Keratinocyte (primary cell): ENCODE measurements at regions not wholly inside any gene's neighbourhood (a gene's known extent, or its start where the extent isn't known, plus 50 kb on each side); places are given as distances from the start of the nearest gene placed in this dataset.

Experiments used
- DNase-seq: peaks from one replicate; pipeline ENCODE4 v3.0.0-alpha.2; 2011; ENCODE audit warnings: low read depth, missing footprints, low spot score
- FAIRE-seq: peaks from 2 replicates; lab custom pipeline; 2011; peaks lifted over from hg19 to GRCh38; lab: Jason Lieb, UNC
- H2AFZ ChIP-seq: 2 replicates; pipeline ENCODE4 v1.6.0; 2012; ENCODE audit warnings: low read length, control low read depth, inconsistent platforms; ENCODE audit not compliant: control insufficient read depth
- H3K27ac ChIP-seq: 2 replicates; pipeline ENCODE4 v1.5.1; 2011; ENCODE audit warnings: low read length; ENCODE audit not compliant: control insufficient read depth, insufficient read depth
- H3K27me3 ChIP-seq: 3 replicates; pipeline ENCODE4 v1.6.0; 2011; ENCODE audit warnings: low read length; ENCODE audit not compliant: control insufficient read depth, insufficient read depth; ENCODE audit errors: extremely low read depth
- H3K36me3 ChIP-seq, 2 experiments: 2 replicates in 1 of 2; 3 replicates in 1 of 2; pipeline ENCODE4 v1.5.1; 2011; ENCODE audit warnings: low read length in 2 of 2, mild to moderate bottlenecking in 1 of 2; ENCODE audit not compliant: control insufficient read depth in 2 of 2, insufficient read depth in 2 of 2; ENCODE audit errors: extremely low read depth in 1 of 2
- H3K4me1 ChIP-seq: 3 replicates; pipeline ENCODE4 v1.5.1; 2011; ENCODE audit warnings: low read length; ENCODE audit not compliant: control insufficient read depth, insufficient read depth; ENCODE audit errors: extremely low read depth
- H3K4me2 ChIP-seq: 3 replicates; pipeline ENCODE4 v1.6.0; 2011; ENCODE audit warnings: low read depth, low read length; ENCODE audit not compliant: control insufficient read depth, insufficient read depth; ENCODE audit errors: extremely low read depth
- H3K4me3 ChIP-seq, 3 experiments: fragments of 200-600 bp in 1 of 3; sonication (generic) in 1 of 3; 2 replicates in 2 of 3; 3 replicates in 1 of 3; pipeline ENCODE4 v1.5.1; 2011 to 2016; ENCODE audit warnings: low read length in 3 of 3, mild to moderate bottlenecking in 3 of 3, control low read depth in 2 of 3, inconsistent platforms in 1 of 3, low read depth in 1 of 3, mixed read lengths in 1 of 3, mixed run types in 1 of 3, moderate library complexity in 1 of 3; ENCODE audit not compliant: control insufficient read depth in 2 of 3, insufficient read depth in 2 of 3; ENCODE audit errors: extremely low read depth in 1 of 3
- H3K79me2 ChIP-seq: 2 replicates; pipeline ENCODE4 v1.6.0; 2012; ENCODE audit warnings: low read length; ENCODE audit not compliant: control insufficient read depth, insufficient read depth
- H3K9ac ChIP-seq: 3 replicates; pipeline ENCODE4 v1.6.0; 2011; ENCODE audit warnings: low read length; ENCODE audit not compliant: control insufficient read depth, insufficient read depth; ENCODE audit errors: extremely low read depth
- H3K9me1 ChIP-seq: 3 replicates; pipeline ENCODE4 v1.6.0; 2011; ENCODE audit warnings: low read length; ENCODE audit not compliant: control insufficient read depth, insufficient read depth; ENCODE audit errors: extremely low read depth
- H3K9me3 ChIP-seq: 2 replicates; pipeline ENCODE4 v1.5.1; 2012; ENCODE audit warnings: low read depth, low read length; ENCODE audit not compliant: control insufficient read depth
- H4K20me1 ChIP-seq: 3 replicates; pipeline ENCODE4 v1.6.0; 2011; ENCODE audit warnings: low read length; ENCODE audit not compliant: control insufficient read depth, insufficient read depth; ENCODE audit errors: extremely low read depth
- CTCF ChIP-seq, 3 experiments: IDR thresholded peaks in 1 of 3; conservative IDR thresholded peaks in 1 of 3; optimal IDR thresholded peaks in 1 of 3; 2 replicates in 2 of 3; 3 replicates in 1 of 3; pipeline versions ENCODE3 to v1.5.1; 2011; ENCODE audit warnings: low read length in 3 of 3, mild to moderate bottlenecking in 3 of 3, moderate library complexity in 2 of 3, control low read depth in 1 of 3, inconsistent platforms in 1 of 3; ENCODE audit not compliant: insufficient read depth in 2 of 3; ENCODE audit errors: extremely low read depth in 1 of 3
- EZH2 ChIP-seq: IDR thresholded peaks from one replicate; pipeline ENCODE4 v1.6.1; 2012; ENCODE audit warnings: inconsistent platforms, mild to moderate bottlenecking, low read length, moderate library complexity
- dilution Hi-C: fragments of 300-500 bp; cut with MboI; formaldehyde crosslinking; loops from one replicate; pipeline ENCODE4 v1.7.0; 2020; ENCODE audit warnings: low sequenced_read_pairs; ENCODE audit not compliant: extremely low pct_ligation_motif_present

- H3K79me2 ChIP-seq, result no peaks in the 10 kb centered on the region
- H3K9me1 ChIP-seq, result no peaks in the 10 kb centered on the region
- no peak for FAIRE-seq
- no peak overlapping the region for H2AFZ ChIP-seq
- no peak overlapping the region for H3K27ac ChIP-seq
- H3K4me1 ChIP-seq, result no peaks in the 10 kb centered on the region
- dilution Hi-C loops, result no loop called here
- no peak overlapping the region for H3K9ac ChIP-seq
- no peaks in the 10 kb centered on the region for H3K27me3 ChIP-seq
- H3K9me3 ChIP-seq, result peaks cover 2% of the 10 kb centered on the region
- TF ChIP-seq CTCF (optimal IDR thresholded peaks at IDR 0.05 in 1 of 3, IDR thresholded peaks at IDR 0.05 in 1 of 3, conservative IDR thresholded peaks at IDR 0.05 in 1 of 3; ENCODE audit: extremely low read depth in 1 of 3, insufficient read depth in 2 of 3, low read length in 3 of 3) (no peak), EZH2 (no peak)
- no peak for DNase-seq
- H4K20me1 ChIP-seq, result no peaks in the 10 kb centered on the region
- H3K4me3 ChIP-seq, result no peak overlapping the region
- no peaks in the 10 kb centered on the region for H3K36me3 ChIP-seq
- no peak overlapping the region for H3K4me2 ChIP-seq
These were observed 330.0 kb upstream of the POU3F1 start for GRCh38 chr1:38376577-38376976.

DNA sequence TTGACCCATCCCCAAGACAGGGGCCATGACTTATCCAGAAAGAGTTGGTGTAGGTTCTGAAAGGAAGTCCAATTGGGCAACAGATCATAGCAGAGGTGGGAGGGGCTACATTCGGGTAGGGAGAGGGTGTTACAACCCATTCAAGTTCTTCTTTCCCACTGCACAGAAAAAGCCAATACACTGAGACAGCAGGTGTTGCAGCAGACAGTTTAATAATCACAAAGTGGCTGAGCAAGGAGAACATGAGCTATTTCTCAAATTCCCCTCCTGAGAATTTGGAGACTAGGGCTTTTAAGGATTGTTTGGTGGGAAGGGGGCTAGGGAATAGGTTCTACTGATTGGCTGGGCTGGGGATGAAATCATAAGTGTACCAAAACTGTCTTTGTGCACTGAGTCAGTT is 328.4 kb upstream of the POU3F1 start:
- no peak overlapping the region for H3K27ac ChIP-seq
- no peak overlapping the region for H2AFZ ChIP-seq
- TF ChIP-seq EZH2 (no peak), CTCF (optimal IDR thresholded peaks at IDR 0.05 in 1 of 3, IDR thresholded peaks at IDR 0.05 in 1 of 3, conservative IDR thresholded peaks at IDR 0.05 in 1 of 3; ENCODE audit: extremely low read depth in 1 of 3, insufficient read depth in 2 of 3, low read length in 3 of 3) (no peak)
- H3K36me3 ChIP-seq, result no peaks in the 10 kb centered on the region
- no peaks in the 10 kb centered on the region for H3K79me2 ChIP-seq
- no peaks in the 10 kb centered on the region for H4K20me1 ChIP-seq
- no peak overlapping the region for H3K9ac ChIP-seq
- no peak for DNase-seq
- H3K4me3 ChIP-seq, result no peak overlapping the region
- no peaks in the 10 kb centered on the region for H3K4me1 ChIP-seq
- FAIRE-seq, result no peak
- dilution Hi-C loops, result no loop called here
- H3K27me3 ChIP-seq, result no peaks in the 10 kb centered on the region
- peaks cover 2% of the 10 kb centered on the region for H3K9me3 ChIP-seq
- H3K9me1 ChIP-seq, result no peaks in the 10 kb centered on the region
- H3K4me2 ChIP-seq, result no peak overlapping the region
